Skeletal muscle cell (primary cell): ENCODE measurements at regions not wholly inside any gene's neighbourhood (a gene's known extent, or its start where the extent isn't known, plus 50 kb on each side); places are given as distances from the start of the nearest gene placed in this dataset.
"Not testable (repeated sequence)": the region's sequence is repeated elsewhere in the genome, so short reads cannot be mapped to it uniquely, and the experiment has no call there.

ENCODE experiments used
- DNase-seq: peaks from one replicate; pipeline ENCODE4 v3.0.0-alpha.2; 2010; ENCODE audit warnings: low read depth
- H3K4me3 ChIP-seq: 2 replicates; pipeline ENCODE4 v1.5.1; 2011; ENCODE audit warnings: low read depth, mild to moderate bottlenecking, control low read depth, low read length, moderate library complexity

- DNase-seq: no peak
- H3K4me3 ChIP-seq: no peak overlapping the region
These were observed 71.8 kb upstream of the ARHGAP29 start for GRCh38 chr1:94309216-94309615.

- H3K4me3 ChIP-seq: no peak overlapping the region
- no peak for DNase-seq
These were observed 69.1 kb upstream of the ARHGAP29 start for GRCh38 chr1:94306521-94306920.

DNA sequence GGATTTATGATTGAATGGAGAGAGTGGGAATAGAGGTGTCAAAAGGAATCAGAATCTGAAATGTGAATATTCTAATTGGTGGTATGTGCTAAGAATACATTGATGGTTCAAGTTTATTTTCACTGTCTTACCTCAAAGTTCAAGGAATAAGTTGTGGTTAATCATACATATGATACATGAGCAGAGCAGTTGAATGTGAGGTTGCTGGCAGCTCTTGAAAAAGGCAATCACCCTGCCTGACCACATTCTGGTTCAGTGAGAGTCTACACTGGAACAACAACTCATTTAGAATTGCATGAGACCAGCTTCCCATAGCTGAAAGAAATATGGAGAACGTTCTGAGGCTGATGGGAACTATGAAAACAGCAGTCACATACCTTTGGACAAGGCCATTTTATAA lies 68.3 kb upstream of the ARHGAP29 start:
- peak; percentile 60 for DNase-seq
- no peak overlapping the region for H3K4me3 ChIP-seq

- H3K4me3 ChIP-seq: no peak overlapping the region
- DNase-seq: no peak
These were observed 67.2 kb upstream of the ARHGAP29 start for GRCh38 chr1:94304553-94304952.

- DNase-seq: no peak
- H3K4me3 ChIP-seq: no peak overlapping the region
These were observed 65.6 kb upstream of the ARHGAP29 start for GRCh38 chr1:94303005-94303404.

DNA sequence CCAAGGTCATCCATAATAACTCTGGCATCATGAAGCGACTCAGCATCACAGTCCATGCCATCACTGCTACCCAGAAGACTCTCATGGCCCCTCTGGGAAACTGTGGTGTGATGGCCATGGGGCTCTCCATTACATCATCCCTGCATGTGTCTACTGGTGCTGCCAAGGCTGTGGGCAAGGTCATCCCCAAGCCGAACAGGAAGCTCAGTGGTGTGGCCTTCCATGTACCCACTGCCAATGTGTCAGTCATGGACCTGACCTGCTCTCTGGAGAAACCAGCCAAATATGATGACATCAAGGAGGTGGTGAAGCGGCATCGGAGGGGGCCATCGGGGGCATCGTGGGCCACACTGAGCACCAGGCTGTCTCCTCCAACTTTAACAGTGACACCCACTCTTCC lies 65.1 kb upstream of the ARHGAP29 start:
- DNase-seq: no peak
- H3K4me3 ChIP-seq: no peak overlapping the region

- no peak overlapping the region for H3K4me3 ChIP-seq
These were observed 63.8 kb upstream of the ARHGAP29 start for GRCh38 chr1:94301186-94301585.

DNA sequence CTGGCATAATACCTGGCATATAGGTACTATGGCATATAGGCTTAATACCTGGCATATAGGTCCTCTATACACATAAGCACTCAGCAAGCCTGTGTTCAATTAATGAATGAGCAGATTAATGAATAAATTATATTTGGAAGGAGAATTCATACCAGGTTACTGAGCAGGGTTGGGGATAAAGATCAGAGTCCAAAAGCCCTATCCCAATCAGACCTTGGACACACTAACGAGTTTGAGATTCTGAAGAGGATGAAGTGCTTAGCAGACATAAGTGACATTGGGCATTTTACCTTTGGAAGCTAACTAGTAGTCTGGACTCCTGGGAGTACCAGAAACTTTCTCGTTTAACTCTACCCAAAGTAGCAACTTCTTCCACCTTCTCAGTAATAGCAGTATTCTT lies 63.3 kb upstream of the ARHGAP29 start:
- H3K4me3 ChIP-seq: no peak overlapping the region
- no peak for DNase-seq

More at GRCh38 chr1:94301186-94301585, 63.8 kb upstream of the ARHGAP29 start:
- no peak for DNase-seq

DNA sequence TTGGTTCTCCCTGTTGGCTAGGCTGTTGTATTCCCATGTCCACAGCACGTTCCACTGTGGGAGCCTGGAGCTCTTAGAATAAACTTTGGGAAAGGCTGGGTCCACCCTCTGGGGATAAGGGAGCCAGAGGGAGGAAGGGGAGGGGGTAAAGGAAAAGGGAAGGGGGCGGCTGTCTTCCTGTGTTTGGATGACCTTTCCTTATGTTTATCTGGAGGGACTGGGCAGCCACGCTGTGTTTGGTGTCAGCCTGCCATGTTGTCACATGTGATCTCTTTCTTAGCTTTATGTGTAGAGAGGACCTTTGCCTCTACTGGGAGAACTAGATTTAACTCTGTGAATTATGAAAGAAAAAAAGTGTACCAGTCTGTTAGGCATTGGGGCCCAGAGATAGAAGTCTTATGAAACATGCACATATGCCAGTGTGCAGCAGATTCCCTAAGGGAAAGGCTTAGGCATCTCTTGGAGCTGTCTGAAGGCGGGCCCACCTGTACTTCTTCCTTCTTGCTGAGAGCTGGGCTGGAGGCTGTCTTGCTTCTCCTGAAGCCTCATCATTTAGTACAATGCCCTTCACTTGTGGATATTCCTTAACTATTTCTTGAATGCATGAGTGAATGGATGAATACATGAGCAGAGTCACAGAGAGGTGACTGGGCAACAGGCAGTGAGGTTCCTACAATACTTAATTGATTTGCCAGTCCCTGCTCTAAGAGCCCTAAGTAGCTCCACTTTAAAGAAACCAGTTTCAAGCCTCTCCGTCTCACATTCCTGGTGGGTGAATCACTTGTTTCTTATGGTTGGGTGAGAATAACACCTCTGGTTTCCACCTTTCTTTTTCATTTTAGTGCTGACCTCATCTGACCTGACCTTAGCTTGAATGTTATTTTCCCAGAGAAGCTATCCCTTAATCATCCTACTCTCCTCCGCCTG lies 62.5 kb upstream of the ARHGAP29 start:
- H3K4me3 ChIP-seq: no peak overlapping the region
- DNase-seq: no peak

DNA sequence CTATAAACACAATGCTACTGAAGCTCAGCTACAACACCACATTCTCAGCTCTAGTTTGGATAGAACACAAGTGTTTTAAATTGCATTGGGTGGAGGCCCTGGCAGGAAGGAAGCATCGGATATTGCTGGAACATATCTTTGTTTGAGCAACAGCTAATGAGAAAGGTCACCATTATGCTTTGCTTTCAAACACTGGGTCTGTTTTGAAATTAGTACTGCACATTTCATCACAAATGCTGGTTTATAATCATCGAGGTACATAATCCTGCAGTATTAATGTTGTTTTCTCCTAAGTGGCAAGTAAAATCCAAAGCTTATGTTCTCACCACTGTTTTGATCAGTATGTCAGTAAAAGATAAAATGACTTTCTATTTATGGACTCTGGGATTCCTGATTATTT lies 61.5 kb upstream of the ARHGAP29 start:
- H3K4me3 ChIP-seq: no peak overlapping the region
- no peak for DNase-seq

DNA sequence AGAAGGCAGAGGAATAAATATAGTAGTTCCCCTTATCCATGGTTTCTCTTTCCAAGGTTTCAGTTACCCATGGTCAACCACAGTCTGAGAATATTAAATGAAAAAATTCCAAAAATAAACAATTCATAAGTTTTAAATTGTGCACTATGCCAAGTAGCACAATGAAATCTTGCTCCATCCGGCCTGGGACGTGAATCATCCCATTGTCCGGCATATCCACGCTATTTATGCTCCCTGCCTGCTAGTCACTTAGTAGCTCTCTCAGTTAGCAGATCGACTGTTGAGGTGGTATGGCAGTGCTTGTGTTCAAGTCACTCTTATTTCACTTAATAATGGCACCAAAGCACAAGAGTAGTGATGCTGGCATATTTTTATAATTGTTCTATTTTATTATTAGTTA lies 58.6 kb upstream of the ARHGAP29 start:
- no peak for DNase-seq
- no peak overlapping the region for H3K4me3 ChIP-seq

DNA sequence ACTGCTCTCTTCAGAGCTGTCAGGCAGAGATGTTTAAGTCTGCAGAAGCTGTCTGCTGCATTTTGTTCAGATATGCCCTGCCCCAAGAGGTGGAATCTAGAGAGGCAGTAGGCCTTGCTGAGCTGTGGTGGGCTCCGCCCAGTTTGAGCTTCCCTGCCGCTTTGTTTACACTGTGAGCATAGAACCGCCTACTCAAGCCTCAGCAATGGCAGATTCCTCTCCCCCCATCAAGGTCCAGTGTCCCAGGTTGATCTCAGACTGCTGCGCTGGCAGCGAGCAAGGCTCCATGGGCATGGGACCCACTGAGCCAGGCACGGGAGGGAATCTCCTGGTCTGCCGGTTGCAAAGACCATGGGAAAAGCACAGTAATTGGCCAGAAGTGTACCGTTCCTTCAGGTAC lies 55.6 kb upstream of the ARHGAP29 start:
- H3K4me3 ChIP-seq, DNase-seq: not testable (repeated sequence)

- H3K4me3 ChIP-seq, DNase-seq: not testable (repeated sequence)
These were observed 51.9 kb upstream of the ARHGAP29 start for GRCh38 chr1:94289244-94289643.
